HG03159 (cell line): ENCODE measurements at regions not wholly inside any gene's neighbourhood (a gene's known extent, or its start where the extent isn't known, plus 50 kb on each side); places are given as distances from the start of the nearest gene placed in this dataset.
A peak's percentile ranks its signal among the peaks of the same experiment; 100 is the strongest.

Experiments
- ATAC-seq: cut with Tn5 transposase; IDR thresholded peaks from one replicate; pipeline ENCODE4 v1.9.1; 2021; ENCODE audit warnings: mild to moderate bottlenecking, moderate library complexity; ENCODE audit not compliant: unreplicated experiment

GRCh38 chr1:240008298-240008697 lies 83.4 kb upstream of the FMN2 start:
- ATAC-seq = no peak

DNA sequence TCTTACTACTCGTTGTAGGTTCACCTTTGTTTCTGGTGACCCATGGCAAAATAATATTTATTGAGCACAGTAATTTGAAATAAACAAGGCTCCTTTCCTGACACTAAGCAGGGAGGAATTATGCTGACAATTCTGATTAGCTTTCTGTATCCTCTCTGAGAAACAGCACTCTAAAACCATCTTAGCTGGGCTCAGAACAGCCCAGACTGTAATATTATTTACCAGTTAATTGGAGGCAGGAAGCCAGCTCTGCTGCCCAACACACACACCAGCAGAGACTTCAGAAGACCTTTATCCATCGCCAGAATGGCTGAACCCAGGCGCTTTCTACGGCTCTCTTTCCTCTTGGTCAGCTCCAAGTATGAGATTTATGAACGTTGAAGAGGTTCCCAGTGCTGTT lies 77.6 kb upstream of the FMN2 start:
- ATAC-seq = no peak

DNA sequence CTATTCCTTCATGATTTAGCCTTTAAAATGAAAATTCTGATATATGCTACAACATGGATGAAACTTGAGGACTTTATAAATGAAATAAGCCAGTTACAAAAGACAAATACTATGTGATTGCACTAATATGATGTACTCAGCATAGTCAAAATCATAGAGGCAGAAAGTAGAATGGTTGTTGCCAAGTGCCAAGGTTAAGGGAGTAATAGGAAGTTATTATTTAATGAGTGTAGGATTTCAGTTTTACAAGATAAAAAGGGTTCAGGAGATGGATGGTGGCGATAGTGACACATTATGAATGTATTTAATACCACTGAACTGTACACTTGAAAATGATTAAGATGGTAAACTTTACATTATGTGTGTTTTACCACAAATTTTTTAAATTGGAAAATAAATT lies 73.1 kb upstream of the FMN2 start:
- ATAC-seq = no peak

GRCh38 chr1:240019524-240019923 lies 72.2 kb upstream of the FMN2 start:
- no peak for ATAC-seq

- ATAC-seq = no peak
Measured at GRCh38 chr1:240020871-240021270, 70.8 kb upstream of the FMN2 start.

GRCh38 chr1:240021709-240022108 lies 70.0 kb upstream of the FMN2 start:
- no peak for ATAC-seq

DNA sequence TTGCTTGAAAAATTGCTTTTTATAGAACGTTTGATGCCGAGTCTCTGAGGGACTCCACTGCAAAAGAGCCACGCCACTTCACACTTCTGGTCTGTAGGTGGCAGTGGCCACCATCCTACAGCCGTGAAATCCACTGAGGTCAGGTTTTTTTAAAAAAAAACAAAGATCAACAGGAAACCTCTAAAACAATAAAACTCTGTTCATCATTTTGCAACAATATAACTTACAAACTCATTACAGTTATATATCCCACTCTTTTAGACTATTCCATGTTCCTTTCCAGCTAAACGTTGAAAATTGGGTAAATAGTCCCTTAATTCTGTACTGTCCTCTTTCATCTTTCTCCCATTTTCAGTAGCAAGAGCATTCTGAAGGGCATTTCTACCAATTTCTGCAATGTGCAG lies 64.6 kb upstream of the FMN2 start:
- ATAC-seq = peak; percentile 95

- no peak for ATAC-seq
Measured at GRCh38 chr1:240029418-240029817, 62.3 kb upstream of the FMN2 start.

DNA sequence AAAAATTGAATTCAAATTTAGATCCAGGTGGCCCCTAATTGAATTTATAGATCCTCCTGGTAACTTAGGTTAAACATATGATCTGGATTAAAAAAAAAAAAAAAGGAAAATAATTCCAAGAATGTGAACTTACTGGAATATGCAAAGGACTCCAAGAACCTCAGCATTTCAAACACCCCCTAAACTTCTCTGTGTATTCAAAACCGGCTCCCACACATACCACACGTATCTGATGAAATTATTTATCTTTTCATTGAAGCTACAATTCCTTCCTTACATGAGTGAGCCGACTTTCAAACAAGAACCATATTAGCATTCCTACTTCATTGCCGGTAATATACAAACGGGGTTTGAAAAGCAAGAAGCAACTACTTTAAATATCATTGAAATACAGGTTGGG lies 61.4 kb upstream of the FMN2 start:
- ATAC-seq = no peak

GRCh38 chr1:240031009-240031408 lies 60.7 kb upstream of the FMN2 start:
- no peak for ATAC-seq

- ATAC-seq = no peak
Measured at GRCh38 chr1:240031414-240031813, 60.3 kb upstream of the FMN2 start.

DNA sequence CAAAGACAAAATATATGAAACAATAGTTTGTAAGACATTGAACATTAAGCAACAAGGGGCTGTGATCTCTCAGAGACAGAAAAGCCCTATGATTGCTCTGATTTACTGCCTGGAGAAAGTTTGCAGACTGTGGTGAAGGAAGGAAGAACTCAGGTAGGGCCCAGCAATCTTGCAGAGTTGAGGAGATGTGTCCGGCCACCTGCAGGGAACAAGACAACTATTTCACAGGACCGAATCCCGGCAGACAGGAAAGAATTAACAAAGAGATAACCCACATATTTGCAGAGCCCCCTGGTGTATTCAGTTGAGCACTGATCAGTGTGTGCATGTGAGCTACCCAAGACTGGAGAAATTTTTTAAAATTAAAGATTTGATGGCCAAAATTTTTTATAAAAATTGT lies 58.3 kb upstream of the FMN2 start:
- ATAC-seq = no peak

DNA sequence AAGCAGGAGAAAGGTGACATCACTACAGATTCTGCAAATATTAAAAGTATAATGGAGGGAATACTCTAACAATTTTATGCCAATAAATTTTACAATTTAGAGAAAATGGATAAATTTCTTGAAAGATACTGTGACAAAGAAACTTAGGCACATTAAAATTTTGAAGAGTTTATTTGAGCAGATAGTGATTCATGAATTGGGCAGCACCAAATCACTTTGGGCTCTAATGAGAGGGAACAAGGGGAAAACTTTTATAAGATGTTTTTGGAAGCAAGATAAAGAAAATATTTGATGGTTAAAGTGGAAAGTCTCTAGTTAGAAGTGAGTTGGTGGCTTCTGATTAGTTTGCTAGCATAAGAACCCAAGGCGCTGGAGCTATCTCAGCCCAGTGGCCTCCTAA lies 55.2 kb upstream of the FMN2 start:
- ATAC-seq = no peak
